ENCODE measurements at regions not wholly inside any gene's neighbourhood (a gene's known extent, or its start where the extent isn't known, plus 50 kb on each side); places are given as distances from the start of the nearest gene placed in this dataset.

GRCh38 chr1:98088381-98088780 lies 167.5 kb upstream of the DPYD start:
- Histone ChIP-seq H3K27me3 (no peaks in the 10 kb centered on the region), H3K4me3 (no peak overlapping the region), H3K27ac (no peak overlapping the region), H3K9me3 (no peaks in the 10 kb centered on the region), H3K4me1 (no peaks in the 10 kb centered on the region), H3K36me3 (no peaks in the 10 kb centered on the region)
- DNase-seq (ENCODE audit: low spot score in 2 of 2): no peak
- intact Hi-C loops (cut with DNase I; ENCODE audit: low total_unique reads): no loop called here
- TF ChIP-seq POLR2A (IDR thresholded peaks at IDR 0.05) (no peak), POLR2AphosphoS5 (IDR thresholded peaks at IDR 0.05) (no peak), CTCF (IDR thresholded peaks at IDR 0.05) (no peak)

- H3K27ac ChIP-seq: no peak overlapping the region
- intact Hi-C loops (cut with DNase I; ENCODE audit: low total_unique reads): no loop called here
- no peaks in the 10 kb centered on the region for H3K9me3 ChIP-seq
- no peaks in the 10 kb centered on the region for H3K27me3 ChIP-seq
- no peak for DNase-seq (ENCODE audit: low spot score in 2 of 2)
- no peaks in the 10 kb centered on the region for H3K36me3 ChIP-seq
- no peaks in the 10 kb centered on the region for H3K4me1 ChIP-seq
- TF ChIP-seq POLR2AphosphoS5 (IDR thresholded peaks at IDR 0.05) (no peak), POLR2A (IDR thresholded peaks at IDR 0.05) (no peak), CTCF (IDR thresholded peaks at IDR 0.05) (no peak)
- no peak overlapping the region for H3K4me3 ChIP-seq
Observed at GRCh38 chr1:98086796-98087441, 166.1 kb upstream of the DPYD start.

GRCh38 chr1:98086156-98086555 lies 165.3 kb upstream of the DPYD start:
- Histone ChIP-seq H3K27me3 (no peaks in the 10 kb centered on the region), H3K27ac (no peak overlapping the region), H3K9me3 (no peaks in the 10 kb centered on the region), H3K4me1 (no peaks in the 10 kb centered on the region), H3K4me3 (no peak overlapping the region), H3K36me3 (no peaks in the 10 kb centered on the region)
- TF ChIP-seq POLR2A (IDR thresholded peaks at IDR 0.05): no peak
- TF ChIP-seq CTCF (IDR thresholded peaks at IDR 0.05): no peak
- TF ChIP-seq POLR2AphosphoS5 (IDR thresholded peaks at IDR 0.05): no peak
- intact Hi-C loops (cut with DNase I; ENCODE audit: low total_unique reads): no loop called here
- DNase-seq (ENCODE audit: low spot score in 2 of 2): no peak

DNA sequence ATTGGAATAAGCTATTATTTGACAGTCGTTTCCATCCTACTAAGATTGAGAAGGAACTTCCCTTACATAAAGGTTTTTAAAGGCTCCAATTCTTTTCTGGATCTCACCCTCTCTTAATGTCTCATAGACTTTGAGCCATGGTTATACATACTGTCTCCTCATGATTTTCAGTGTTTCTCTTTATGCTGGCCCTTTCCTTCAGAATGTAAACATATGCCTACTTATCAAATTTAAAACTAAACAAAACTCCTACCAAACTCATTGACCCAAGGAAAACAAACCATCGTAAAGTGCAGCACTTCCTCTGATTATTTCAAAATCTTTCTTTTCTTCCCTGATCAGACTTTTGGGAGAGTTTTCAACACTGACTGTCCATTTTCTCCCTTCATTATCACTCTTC lies 163.4 kb upstream of the DPYD start:
- DNase-seq (ENCODE audit: low spot score in 2 of 2): no peak
- Histone ChIP-seq H3K4me3 (no peak overlapping the region), H3K4me1 (no peaks in the 10 kb centered on the region), H3K9me3 (no peaks in the 10 kb centered on the region), H3K27ac (no peak overlapping the region), H3K27me3 (no peaks in the 10 kb centered on the region), H3K36me3 (no peaks in the 10 kb centered on the region)
- intact Hi-C loops (cut with DNase I; ENCODE audit: low total_unique reads): no loop called here
- TF ChIP-seq POLR2AphosphoS5 (IDR thresholded peaks at IDR 0.05): no peak
- no peak for TF ChIP-seq CTCF (IDR thresholded peaks at IDR 0.05)
- TF ChIP-seq POLR2A (IDR thresholded peaks at IDR 0.05): no peak

- Histone ChIP-seq H3K4me1 (no peaks in the 10 kb centered on the region), H3K27me3 (no peaks in the 10 kb centered on the region), H3K27ac (no peak overlapping the region), H3K4me3 (no peak overlapping the region), H3K9me3 (no peaks in the 10 kb centered on the region), H3K36me3 (no peaks in the 10 kb centered on the region)
- intact Hi-C loops (cut with DNase I; ENCODE audit: low total_unique reads): no loop called here
- DNase-seq (ENCODE audit: low spot score in 2 of 2): no peak
- TF ChIP-seq POLR2A (IDR thresholded peaks at IDR 0.05): no peak
- TF ChIP-seq CTCF (IDR thresholded peaks at IDR 0.05): no peak
- TF ChIP-seq POLR2AphosphoS5 (IDR thresholded peaks at IDR 0.05): no peak
Observed at GRCh38 chr1:98081944-98082343, 161.1 kb upstream of the DPYD start.
